ENCODE measurements at regions not wholly inside any gene's neighbourhood (a gene's known extent, or its start where the extent isn't known, plus 50 kb on each side); places are given as distances from the start of the nearest gene placed in this dataset.

- peaks cover 10% of the 10 kb centered on the region for H3K27me3 Mint-ChIP-seq (ENCODE audit: low read depth)
- no peaks in the 10 kb centered on the region for H3K4me1 Mint-ChIP-seq (ENCODE audit: low read depth)
- H3K4me3 Mint-ChIP-seq = no peak overlapping the region
- ATAC-seq = no peak
- H3K36me3 Mint-ChIP-seq (ENCODE audit: insufficient read depth) = no peaks in the 10 kb centered on the region
- H3K9me3 Mint-ChIP-seq = no peaks in the 10 kb centered on the region
- DNase-seq = no peak
These were observed 163.8 kb upstream of the ARHGEF26 start for GRCh38 chr3:153957421-153957820.

GRCh38 chr3:153958635-153959595 lies 162.3 kb upstream of the ARHGEF26 start:
- ATAC-seq (no peak), DNase-seq (no peak)
- H3K9me3 Mint-ChIP-seq = no peaks in the 10 kb centered on the region
- H3K4me1 Mint-ChIP-seq (ENCODE audit: low read depth) = no peaks in the 10 kb centered on the region
- no peak overlapping the region for H3K4me3 Mint-ChIP-seq
- no peaks in the 10 kb centered on the region for H3K36me3 Mint-ChIP-seq (ENCODE audit: insufficient read depth)
- H3K27me3 Mint-ChIP-seq (ENCODE audit: low read depth) = peaks cover 10% of the 10 kb centered on the region

- no peaks in the 10 kb centered on the region for H3K9me3 Mint-ChIP-seq
- H3K4me3 Mint-ChIP-seq = no peak overlapping the region
- H3K4me1 Mint-ChIP-seq (ENCODE audit: low read depth) = no peaks in the 10 kb centered on the region
- peaks cover 10% of the 10 kb centered on the region for H3K27me3 Mint-ChIP-seq (ENCODE audit: low read depth)
- no peak for DNase-seq
- ATAC-seq = no peak
- no peaks in the 10 kb centered on the region for H3K36me3 Mint-ChIP-seq (ENCODE audit: insufficient read depth)
These were observed 160.6 kb upstream of the ARHGEF26 start for GRCh38 chr3:153960458-153961074.

- no peak overlapping the region for H3K4me3 Mint-ChIP-seq
- DNase-seq = no peak
- no peak for ATAC-seq
- H3K27me3 Mint-ChIP-seq (ENCODE audit: low read depth) = peaks cover 6% of the 10 kb centered on the region
- H3K36me3 Mint-ChIP-seq (ENCODE audit: insufficient read depth) = no peaks in the 10 kb centered on the region
- no peaks in the 10 kb centered on the region for H3K9me3 Mint-ChIP-seq
- H3K4me1 Mint-ChIP-seq (ENCODE audit: low read depth) = no peaks in the 10 kb centered on the region
These were observed 159.7 kb upstream of the ARHGEF26 start for GRCh38 chr3:153961494-153961893.

- no peaks in the 10 kb centered on the region for H3K9me3 Mint-ChIP-seq
- DNase-seq (no peak), ATAC-seq (no peak)
- H3K4me3 Mint-ChIP-seq = no peak overlapping the region
- H3K27me3 Mint-ChIP-seq (ENCODE audit: low read depth) = peaks cover 3% of the 10 kb centered on the region
- no peaks in the 10 kb centered on the region for H3K4me1 Mint-ChIP-seq (ENCODE audit: low read depth)
- no peaks in the 10 kb centered on the region for H3K36me3 Mint-ChIP-seq (ENCODE audit: insufficient read depth)
These were observed 158.2 kb upstream of the ARHGEF26 start for GRCh38 chr3:153963012-153963411.

- no peaks in the 10 kb centered on the region for H3K4me1 Mint-ChIP-seq (ENCODE audit: low read depth)
- H3K36me3 Mint-ChIP-seq (ENCODE audit: insufficient read depth) = no peaks in the 10 kb centered on the region
- no peak overlapping the region for H3K4me3 Mint-ChIP-seq
- DNase-seq = no peak
- no peak for ATAC-seq
- H3K9me3 Mint-ChIP-seq = no peaks in the 10 kb centered on the region
- H3K27me3 Mint-ChIP-seq (ENCODE audit: low read depth) = no peaks in the 10 kb centered on the region
These were observed 153.9 kb upstream of the ARHGEF26 start for GRCh38 chr3:153967260-153967659.

- no peaks in the 10 kb centered on the region for H3K27me3 Mint-ChIP-seq (ENCODE audit: low read depth)
- no peaks in the 10 kb centered on the region for H3K4me1 Mint-ChIP-seq (ENCODE audit: low read depth)
- ATAC-seq (no peak), DNase-seq (no peak)
- H3K9me3 Mint-ChIP-seq = no peaks in the 10 kb centered on the region
- no peaks in the 10 kb centered on the region for H3K36me3 Mint-ChIP-seq (ENCODE audit: insufficient read depth)
- no peak overlapping the region for H3K4me3 Mint-ChIP-seq
These were observed 151.1 kb upstream of the ARHGEF26 start for GRCh38 chr3:153970047-153970446.

- H3K27me3 Mint-ChIP-seq (ENCODE audit: low read depth) = peaks cover 3% of the 10 kb centered on the region
- H3K4me1 Mint-ChIP-seq (ENCODE audit: low read depth) = no peaks in the 10 kb centered on the region
- no peaks in the 10 kb centered on the region for H3K36me3 Mint-ChIP-seq (ENCODE audit: insufficient read depth)
- no peak for DNase-seq
- no peak overlapping the region for H3K4me3 Mint-ChIP-seq
- H3K9me3 Mint-ChIP-seq = no peaks in the 10 kb centered on the region
- no peak for ATAC-seq
These were observed 150.3 kb upstream of the ARHGEF26 start for GRCh38 chr3:153970741-153971347.

GRCh38 chr3:153972862-153973261 lies 148.3 kb upstream of the ARHGEF26 start:
- Mint-ChIP-seq H3K4me3 (no peak overlapping the region), H3K4me1 (ENCODE audit: low read depth) (no peaks in the 10 kb centered on the region), H3K27me3 (ENCODE audit: low read depth) (peaks cover 3% of the 10 kb centered on the region), H3K36me3 (ENCODE audit: insufficient read depth) (no peaks in the 10 kb centered on the region), H3K9me3 (no peaks in the 10 kb centered on the region)
- ATAC-seq = no peak
- DNase-seq = no peak

- ATAC-seq = no peak
- no peaks in the 10 kb centered on the region for H3K4me1 Mint-ChIP-seq (ENCODE audit: low read depth)
- H3K4me3 Mint-ChIP-seq = no peak overlapping the region
- no peaks in the 10 kb centered on the region for H3K36me3 Mint-ChIP-seq (ENCODE audit: insufficient read depth)
- no peaks in the 10 kb centered on the region for H3K9me3 Mint-ChIP-seq
- no peak for DNase-seq
- peaks cover 3% of the 10 kb centered on the region for H3K27me3 Mint-ChIP-seq (ENCODE audit: low read depth)
These were observed 147.4 kb upstream of the ARHGEF26 start for GRCh38 chr3:153973722-153974265.

GRCh38 chr3:153974614-153975013 lies 146.6 kb upstream of the ARHGEF26 start:
- DNase-seq = no peak
- no peaks in the 10 kb centered on the region for H3K9me3 Mint-ChIP-seq
- ATAC-seq = no peak
- H3K27me3 Mint-ChIP-seq (ENCODE audit: low read depth) = peaks cover 5% of the 10 kb centered on the region
- H3K4me1 Mint-ChIP-seq (ENCODE audit: low read depth) = no peaks in the 10 kb centered on the region
- no peak overlapping the region for H3K4me3 Mint-ChIP-seq
- H3K36me3 Mint-ChIP-seq (ENCODE audit: insufficient read depth) = no peaks in the 10 kb centered on the region

GRCh38 chr3:153976891-153977554 lies 144.2 kb upstream of the ARHGEF26 start:
- ATAC-seq = no peak
- no peak for DNase-seq
- Mint-ChIP-seq H3K27me3 (ENCODE audit: low read depth) (peaks cover 5% of the 10 kb centered on the region), H3K36me3 (ENCODE audit: insufficient read depth) (no peaks in the 10 kb centered on the region), H3K4me3 (no peak overlapping the region), H3K4me1 (ENCODE audit: low read depth) (no peaks in the 10 kb centered on the region), H3K9me3 (no peaks in the 10 kb centered on the region)

- DNase-seq = no peak
- H3K9me3 Mint-ChIP-seq = no peaks in the 10 kb centered on the region
- no peak for ATAC-seq
- no peaks in the 10 kb centered on the region for H3K4me1 Mint-ChIP-seq (ENCODE audit: low read depth)
- peaks cover 5% of the 10 kb centered on the region for H3K27me3 Mint-ChIP-seq (ENCODE audit: low read depth)
- no peaks in the 10 kb centered on the region for H3K36me3 Mint-ChIP-seq (ENCODE audit: insufficient read depth)
- no peak overlapping the region for H3K4me3 Mint-ChIP-seq
These were observed 143.2 kb upstream of the ARHGEF26 start for GRCh38 chr3:153978006-153978405.

Data from activated T-cell treated with anti-CD3 and anti-CD28 coated beads, Interleukin-2, amount 50 U/mL, for 4 hours (primary cell).